PC-9 (cell line): ENCODE measurements at regions not wholly inside any gene's neighbourhood (a gene's known extent, or its start where the extent isn't known, plus 50 kb on each side); places are given as distances from the start of the nearest gene placed in this dataset.

ENCODE experiments used
- BruUV-seq: library from RNA; stranded (reverse); fragments of 400-500 nt; replicated peaks from 2 replicates; lab custom pipeline; 2021; lab: Mats Ljungman, UMichigan
- CTCF ChIA-PET: fragments of 300-600 bp; sonication (Branson Sonifier 250); formaldehyde crosslinking; loops from one replicate; lab custom pipeline; 2022; ENCODE audit warnings: antibody characterized with exemption; lab: Charles Lee
- POLR2A ChIA-PET: fragments of 300-600 bp; sonication (Branson Sonifier 250); formaldehyde crosslinking; loops from one replicate; lab custom pipeline; 2022; ENCODE audit warnings: antibody characterized with exemption; ENCODE audit not compliant: unreplicated experiment; lab: Charles Lee
- DNase-seq, 2 experiments: peaks; one replicate each; pipeline versions ENCODE4 v3.0.0 to v3.0.0-alpha.2; 2015 to 2022; ENCODE audit warnings: mixed read lengths in 1 of 2
- H2AFZ ChIP-seq: fragments of 200-600 bp; sonication (generic); 2 replicates; pipeline ENCODE4 v1.8.1; 2017; ENCODE audit warnings: antibody characterized with exemption
- H3F3A ChIP-seq: fragments of 200-600 bp; sonication (generic); 2 replicates; pipeline ENCODE4 v1.8.1; 2017; ENCODE audit warnings: antibody characterized with exemption, mild to moderate bottlenecking, low read depth; ENCODE audit not compliant: insufficient read depth
- H3K27ac ChIP-seq: fragments of 200-600 bp; sonication (generic); 2 replicates; pipeline ENCODE4 v1.6.1; 2016; ENCODE audit warnings: mixed run types
- H3K27me3 ChIP-seq: fragments of 200-600 bp; sonication (generic); 2 replicates; pipeline ENCODE4 v1.6.1; 2016; ENCODE audit warnings: low read depth, mixed run types; ENCODE audit not compliant: insufficient read depth
- H3K36me3 ChIP-seq: fragments of 200-600 bp; sonication (generic); 2 replicates; pipeline ENCODE4 v1.6.1; 2016; ENCODE audit warnings: low read depth, mixed run types
- H3K4me1 ChIP-seq: fragments of 200-600 bp; sonication (generic); replicated peaks from 2 replicates; pipeline ENCODE4 v1.6.1; 2016; ENCODE audit warnings: mixed run types; ENCODE audit not compliant: insufficient read depth
- H3K4me2 ChIP-seq: fragments of 200-600 bp; sonication (generic); 2 replicates; pipeline ENCODE4 v1.6.1; 2017; ENCODE audit warnings: mixed run types
- H3K4me3 ChIP-seq: fragments of 200-600 bp; sonication (generic); 2 replicates; pipeline ENCODE4 v1.6.1; 2016; ENCODE audit warnings: mixed run types
- H3K79me2 ChIP-seq: fragments of 200-600 bp; sonication (generic); 2 replicates; pipeline ENCODE4 v1.6.1; 2017; ENCODE audit warnings: low read depth, mixed run types
- H3K9me2 ChIP-seq: fragments of 200-600 bp; sonication (generic); 2 replicates; pipeline ENCODE4 v1.8.1; 2017; ENCODE audit warnings: mild to moderate bottlenecking; ENCODE audit not compliant: insufficient read depth
- H3K9me3 ChIP-seq: fragments of 200-600 bp; sonication (generic); 2 replicates; pipeline ENCODE4 v1.8.1; 2016; ENCODE audit warnings: low read depth; ENCODE audit not compliant: insufficient read depth
- H4K20me1 ChIP-seq: fragments of 200-600 bp; sonication (generic); 2 replicates; pipeline ENCODE4 v1.8.1; 2017; ENCODE audit not compliant: insufficient read depth
- CTCF ChIP-seq: fragments of 200-600 bp; sonication (generic); conservative IDR thresholded peaks from 2 replicates; pipeline ENCODE4 v1.6.1; 2017; ENCODE audit warnings: mixed run types, antibody characterized with exemption, mild to moderate bottlenecking, moderate library complexity
- EZH2 ChIP-seq: fragments of 200-600 bp; sonication (generic); IDR thresholded peaks from 2 replicates; pipeline ENCODE4 v1.8.0; 2017; ENCODE audit warnings: antibody characterized with exemption, low read depth
- intact Hi-C: fragments of 100-400 bp; cut with micrococcal nuclease; formaldehyde crosslinking; loops from one replicate; pipeline ENCODE4 v1.10.0; 2022; ENCODE audit not compliant: unreplicated experiment

- H2AFZ ChIP-seq: no peak overlapping the region
- H4K20me1 ChIP-seq: no peaks in the 10 kb centered on the region
- CTCF ChIA-PET: no interaction called here
- H3K27ac ChIP-seq: no peak overlapping the region
- H3K36me3 ChIP-seq: no peaks in the 10 kb centered on the region
- no peak for DNase-seq
- intact Hi-C loops: no loop called here
- H3K9me3 ChIP-seq: no peaks in the 10 kb centered on the region; the same call in 1 of the 2 replicates
- H3K4me3 ChIP-seq: no peak overlapping the region
- H3F3A ChIP-seq: no peaks in the 10 kb centered on the region
- no peaks in the 10 kb centered on the region for H3K79me2 ChIP-seq
- no peaks in the 10 kb centered on the region for H3K27me3 ChIP-seq
- no peaks in the 10 kb centered on the region for H3K9me2 ChIP-seq
- no peak for TF ChIP-seq CTCF
- TF ChIP-seq EZH2: no peak
- no peaks in the 10 kb centered on the region for H3K4me1 ChIP-seq
- POLR2A ChIA-PET: no interaction called here
- H3K4me2 ChIP-seq: no peak overlapping the region
- no TSS peak for BruUV-seq
Observed at GRCh38 chr12:13602172-13602571, 379.2 kb downstream of the GRIN2B start.

GRCh38 chr12:13599176-13599575 is 382.2 kb downstream of the GRIN2B start:
- Histone ChIP-seq H4K20me1 (no peaks in the 10 kb centered on the region), H3K4me1 (no peaks in the 10 kb centered on the region), H3K79me2 (no peaks in the 10 kb centered on the region), H3K9me3 (no peaks in the 10 kb centered on the region; the same call in 1 of the 2 replicates), H2AFZ (no peak overlapping the region), H3K27me3 (no peaks in the 10 kb centered on the region), H3K27ac (no peak overlapping the region), H3K4me3 (no peak overlapping the region), H3K4me2 (no peak overlapping the region), H3K36me3 (no peaks in the 10 kb centered on the region), H3K9me2 (no peaks in the 10 kb centered on the region), H3F3A (no peaks in the 10 kb centered on the region)
- TF ChIP-seq CTCF: no peak
- no peak for TF ChIP-seq EZH2
- ChIA-PET POLR2A (no interaction called here), CTCF (no interaction called here)
- intact Hi-C loops: no loop called here
- no peak for DNase-seq
- BruUV-seq: no TSS peak

- no peaks in the 10 kb centered on the region for H3K27me3 ChIP-seq
- POLR2A ChIA-PET: interaction anchor here (0.6 kb wide), 1 partner anchor 634 kb away, joined by 3 read pairs; no protein-coding TSS in a partner anchor
- H4K20me1 ChIP-seq: no peaks in the 10 kb centered on the region
- no peaks in the 10 kb centered on the region for H3K36me3 ChIP-seq
- no TSS peak for BruUV-seq
- H3K4me1 ChIP-seq: no peaks in the 10 kb centered on the region
- no peak for DNase-seq
- intact Hi-C loops: no loop called here
- H3K27ac ChIP-seq: no peak overlapping the region
- H3K9me3 ChIP-seq: no peaks in the 10 kb centered on the region; the same call in 1 of the 2 replicates
- H3K4me2 ChIP-seq: no peak overlapping the region
- no peaks in the 10 kb centered on the region for H3F3A ChIP-seq
- TF ChIP-seq CTCF (no peak), EZH2 (no peak)
- no peaks in the 10 kb centered on the region for H3K79me2 ChIP-seq
- no peak overlapping the region for H2AFZ ChIP-seq
- H3K4me3 ChIP-seq: no peak overlapping the region
- CTCF ChIA-PET: no interaction called here
- H3K9me2 ChIP-seq: no peaks in the 10 kb centered on the region
Observed at GRCh38 chr12:13597837-13598236, 383.6 kb downstream of the GRIN2B start.
